ENCODE measurements at regions not wholly inside any gene's neighbourhood (a gene's known extent, or its start where the extent isn't known, plus 50 kb on each side); places are given as distances from the start of the nearest gene placed in this dataset.

DNA sequence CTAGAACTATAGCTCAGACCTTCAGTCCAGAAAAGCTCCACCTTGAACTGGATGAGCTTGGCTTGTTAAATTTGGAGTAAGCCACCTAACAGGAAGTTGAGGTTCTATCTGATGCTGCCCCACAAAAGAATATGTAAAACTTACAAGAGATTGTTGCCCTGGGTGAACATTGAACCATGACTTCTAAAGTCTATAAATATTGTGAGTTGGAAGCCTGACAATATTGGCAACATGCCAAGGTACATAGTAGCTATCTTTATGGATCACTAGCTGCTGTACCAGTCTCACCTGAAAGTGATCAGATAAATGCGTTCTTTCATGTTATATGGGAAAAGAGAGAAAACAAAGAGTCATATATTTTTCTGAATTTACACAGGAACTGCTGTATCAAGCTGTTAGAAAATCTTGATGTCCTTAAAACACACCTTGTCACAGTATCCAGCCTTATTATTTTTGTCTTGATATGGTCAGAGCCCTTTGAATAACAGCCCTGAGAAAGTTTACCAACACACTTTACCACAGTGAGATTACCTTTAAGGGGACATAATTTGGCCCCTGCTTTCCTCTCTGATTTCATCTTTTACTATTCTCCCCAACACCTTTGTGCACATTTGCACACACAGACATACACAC lies 92.0 kb downstream of the LSMEM1 start:
- TF ChIP-seq SRF (IDR thresholded peaks at IDR 0.05; ENCODE audit: low read depth) (no peak), YY1 (IDR thresholded peaks at IDR 0.05; ENCODE audit: extremely low read depth, insufficient replicate concordance, low read depth, low read length) (no peak), POLR2AphosphoS5 (IDR thresholded peaks at IDR 0.05; ENCODE audit: low read depth, low read length) (no peak), RAD21 (IDR thresholded peaks at IDR 0.05; ENCODE audit: low read depth) (no peak), POLR2A (IDR thresholded peaks at IDR 0.05; ENCODE audit: borderline replicate concordance, extremely low read depth, insufficient read depth, insufficient read length) (no peak)
- TF ChIP-seq, protein P1, sequence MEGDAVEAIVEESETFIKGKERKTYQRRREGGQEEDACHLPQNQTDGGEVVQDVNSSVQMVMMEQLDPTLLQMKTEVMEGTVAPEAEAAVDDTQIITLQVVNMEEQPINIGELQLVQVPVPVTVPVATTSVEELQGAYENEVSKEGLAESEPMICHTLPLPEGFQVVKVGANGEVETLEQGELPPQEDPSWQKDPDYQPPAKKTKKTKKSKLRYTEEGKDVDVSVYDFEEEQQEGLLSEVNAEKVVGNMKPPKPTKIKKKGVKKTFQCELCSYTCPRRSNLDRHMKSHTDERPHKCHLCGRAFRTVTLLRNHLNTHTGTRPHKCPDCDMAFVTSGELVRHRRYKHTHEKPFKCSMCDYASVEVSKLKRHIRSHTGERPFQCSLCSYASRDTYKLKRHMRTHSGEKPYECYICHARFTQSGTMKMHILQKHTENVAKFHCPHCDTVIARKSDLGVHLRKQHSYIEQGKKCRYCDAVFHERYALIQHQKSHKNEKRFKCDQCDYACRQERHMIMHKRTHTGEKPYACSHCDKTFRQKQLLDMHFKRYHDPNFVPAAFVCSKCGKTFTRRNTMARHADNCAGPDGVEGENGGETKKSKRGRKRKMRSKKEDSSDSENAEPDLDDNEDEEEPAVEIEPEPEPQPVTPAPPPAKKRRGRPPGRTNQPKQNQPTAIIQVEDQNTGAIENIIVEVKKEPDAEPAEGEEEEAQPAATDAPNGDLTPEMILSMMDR (IDR thresholded peaks at IDR 0.05 in 2 of 3, conservative IDR thresholded peaks at IDR 0.05 in 1 of 3; ENCODE audit: borderline replicate concordance in 1 of 3, insufficient read depth in 1 of 3, low read depth in 2 of 3, low read length in 2 of 3): no peak
- TF ChIP-seq, protein P2, sequence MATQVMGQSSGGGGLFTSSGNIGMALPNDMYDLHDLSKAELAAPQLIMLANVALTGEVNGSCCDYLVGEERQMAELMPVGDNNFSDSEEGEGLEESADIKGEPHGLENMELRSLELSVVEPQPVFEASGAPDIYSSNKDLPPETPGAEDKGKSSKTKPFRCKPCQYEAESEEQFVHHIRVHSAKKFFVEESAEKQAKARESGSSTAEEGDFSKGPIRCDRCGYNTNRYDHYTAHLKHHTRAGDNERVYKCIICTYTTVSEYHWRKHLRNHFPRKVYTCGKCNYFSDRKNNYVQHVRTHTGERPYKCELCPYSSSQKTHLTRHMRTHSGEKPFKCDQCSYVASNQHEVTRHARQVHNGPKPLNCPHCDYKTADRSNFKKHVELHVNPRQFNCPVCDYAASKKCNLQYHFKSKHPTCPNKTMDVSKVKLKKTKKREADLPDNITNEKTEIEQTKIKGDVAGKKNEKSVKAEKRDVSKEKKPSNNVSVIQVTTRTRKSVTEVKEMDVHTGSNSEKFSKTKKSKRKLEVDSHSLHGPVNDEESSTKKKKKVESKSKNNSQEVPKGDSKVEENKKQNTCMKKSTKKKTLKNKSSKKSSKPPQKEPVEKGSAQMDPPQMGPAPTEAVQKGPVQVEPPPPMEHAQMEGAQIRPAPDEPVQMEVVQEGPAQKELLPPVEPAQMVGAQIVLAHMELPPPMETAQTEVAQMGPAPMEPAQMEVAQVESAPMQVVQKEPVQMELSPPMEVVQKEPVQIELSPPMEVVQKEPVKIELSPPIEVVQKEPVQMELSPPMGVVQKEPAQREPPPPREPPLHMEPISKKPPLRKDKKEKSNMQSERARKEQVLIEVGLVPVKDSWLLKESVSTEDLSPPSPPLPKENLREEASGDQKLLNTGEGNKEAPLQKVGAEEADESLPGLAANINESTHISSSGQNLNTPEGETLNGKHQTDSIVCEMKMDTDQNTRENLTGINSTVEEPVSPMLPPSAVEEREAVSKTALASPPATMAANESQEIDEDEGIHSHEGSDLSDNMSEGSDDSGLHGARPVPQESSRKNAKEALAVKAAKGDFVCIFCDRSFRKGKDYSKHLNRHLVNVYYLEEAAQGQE (IDR thresholded peaks at IDR 0.05; ENCODE audit: low read depth): no peak
